HCT116 (cell line): ENCODE measurements at regions not wholly inside any gene's neighbourhood (a gene's known extent, or its start where the extent isn't known, plus 50 kb on each side); places are given as distances from the start of the nearest gene placed in this dataset.

Source experiments
- EZH2 ChIP-seq: fragments of 200-600 bp; sonication (generic); IDR thresholded peaks from 2 replicates; pipeline ENCODE4 v1.6.1; 2017; ENCODE audit warnings: antibody characterized with exemption, mixed run types
- EZH2phosphoT487 ChIP-seq: fragments of 200-600 bp; IDR thresholded peaks from 2 replicates; pipeline ENCODE4 v1.6.1; 2018; ENCODE audit warnings: antibody characterized with exemption, borderline replicate concordance
- POLR2A ChIP-seq: IDR thresholded peaks from 2 replicates; pipeline ENCODE4 v1.7.0; 2011; ENCODE audit warnings: borderline replicate concordance; ENCODE audit not compliant: insufficient read depth, insufficient read length; ENCODE audit errors: extremely low read depth
- POLR2AphosphoS5 ChIP-seq: IDR thresholded peaks from 2 replicates; pipeline ENCODE4 v1.6.1; 2011; ENCODE audit warnings: mild to moderate bottlenecking, low read depth, low read length, moderate library complexity
- REST ChIP-seq: IDR thresholded peaks from 2 replicates; pipeline ENCODE4 v1.6.1; 2012; ENCODE audit warnings: low read depth
- ZBTB33 ChIP-seq: IDR thresholded peaks from 2 replicates; pipeline ENCODE4 v1.6.1; 2011; ENCODE audit warnings: mild to moderate bottlenecking, low read length, moderate library complexity; ENCODE audit not compliant: insufficient replicate concordance; ENCODE audit errors: extremely low read depth
- TF ChIP-seq, protein P1 (sequence below), 3 experiments: fragments of 200-600 bp in 1 of 3; sonication (generic) in 1 of 3; IDR thresholded peaks in 2 of 3; conservative IDR thresholded peaks in 1 of 3; 2 replicates each; pipeline ENCODE4 v1.5.1; 2012 to 2017; ENCODE audit warnings: low read depth in 2 of 3, low read length in 2 of 3, antibody characterized with exemption in 1 of 3, borderline replicate concordance in 1 of 3, control low read depth in 1 of 3, mild to moderate bottlenecking in 1 of 3, mixed read lengths in 1 of 3, mixed run types in 1 of 3, moderate library complexity in 1 of 3; ENCODE audit not compliant: insufficient read depth in 1 of 3
- TF ChIP-seq, protein P2 (sequence below): IDR thresholded peaks from 2 replicates; pipeline ENCODE4 v1.6.1; 2012

DNA sequence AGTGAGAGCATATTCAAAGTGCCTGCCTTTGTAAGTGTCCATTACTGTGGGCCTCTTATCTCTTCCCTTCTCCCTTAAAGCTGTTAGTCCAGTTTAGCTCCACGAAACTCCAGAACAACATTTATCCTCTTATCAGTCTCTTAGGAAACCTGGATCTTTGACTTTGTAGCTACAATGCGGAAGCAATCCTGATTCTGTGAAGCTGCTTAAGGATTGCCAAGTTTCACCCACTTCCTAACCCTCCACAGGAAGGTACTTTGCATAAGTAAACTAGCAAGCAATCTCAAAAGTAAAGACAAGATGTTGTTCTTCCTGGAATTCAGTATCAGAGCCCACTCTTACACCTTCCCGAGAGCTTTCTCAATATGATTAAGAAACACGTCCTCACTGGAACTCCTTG lies 164.9 kb upstream of the USP25 start:
- TF ChIP-seq, protein P1, sequence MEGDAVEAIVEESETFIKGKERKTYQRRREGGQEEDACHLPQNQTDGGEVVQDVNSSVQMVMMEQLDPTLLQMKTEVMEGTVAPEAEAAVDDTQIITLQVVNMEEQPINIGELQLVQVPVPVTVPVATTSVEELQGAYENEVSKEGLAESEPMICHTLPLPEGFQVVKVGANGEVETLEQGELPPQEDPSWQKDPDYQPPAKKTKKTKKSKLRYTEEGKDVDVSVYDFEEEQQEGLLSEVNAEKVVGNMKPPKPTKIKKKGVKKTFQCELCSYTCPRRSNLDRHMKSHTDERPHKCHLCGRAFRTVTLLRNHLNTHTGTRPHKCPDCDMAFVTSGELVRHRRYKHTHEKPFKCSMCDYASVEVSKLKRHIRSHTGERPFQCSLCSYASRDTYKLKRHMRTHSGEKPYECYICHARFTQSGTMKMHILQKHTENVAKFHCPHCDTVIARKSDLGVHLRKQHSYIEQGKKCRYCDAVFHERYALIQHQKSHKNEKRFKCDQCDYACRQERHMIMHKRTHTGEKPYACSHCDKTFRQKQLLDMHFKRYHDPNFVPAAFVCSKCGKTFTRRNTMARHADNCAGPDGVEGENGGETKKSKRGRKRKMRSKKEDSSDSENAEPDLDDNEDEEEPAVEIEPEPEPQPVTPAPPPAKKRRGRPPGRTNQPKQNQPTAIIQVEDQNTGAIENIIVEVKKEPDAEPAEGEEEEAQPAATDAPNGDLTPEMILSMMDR (IDR thresholded peaks at IDR 0.05 in 2 of 3, conservative IDR thresholded peaks at IDR 0.05 in 1 of 3; ENCODE audit: borderline replicate concordance in 1 of 3, insufficient read depth in 1 of 3, low read depth in 2 of 3, low read length in 2 of 3): no peak
- TF ChIP-seq EZH2phosphoT487 (no peak), POLR2AphosphoS5 (no peak), EZH2 (no peak), ZBTB33 (no peak), POLR2A (no peak), REST (no peak)
- TF ChIP-seq, protein P2, sequence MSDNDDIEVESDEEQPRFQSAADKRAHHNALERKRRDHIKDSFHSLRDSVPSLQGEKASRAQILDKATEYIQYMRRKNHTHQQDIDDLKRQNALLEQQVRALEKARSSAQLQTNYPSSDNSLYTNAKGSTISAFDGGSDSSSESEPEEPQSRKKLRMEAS: no peak
